GM06990 (cell line): ENCODE measurements at regions not wholly inside any gene's neighbourhood (a gene's known extent, or its start where the extent isn't known, plus 50 kb on each side); places are given as distances from the start of the nearest gene placed in this dataset.

Experiments used
- DNase-seq: peaks from one replicate; pipeline ENCODE4 v3.0.0-alpha.2; 2011; ENCODE audit not compliant: insufficient read length; ENCODE audit errors: extremely low read depth
- H3K27me3 ChIP-seq: replicated peaks from 2 replicates; pipeline ENCODE4 v1.6.0; 2011; ENCODE audit warnings: low read length; ENCODE audit not compliant: control insufficient read depth, insufficient read depth
- H3K36me3 ChIP-seq: 2 replicates; pipeline ENCODE4 v1.5.1; 2011; ENCODE audit warnings: low read length; ENCODE audit not compliant: control insufficient read depth, insufficient read depth
- H3K4me3 ChIP-seq: replicated peaks from 2 replicates; pipeline ENCODE4 v1.5.1; 2011; ENCODE audit warnings: low read depth, mild to moderate bottlenecking, control low read depth, low read length
- CTCF ChIP-seq: IDR thresholded peaks from 2 replicates; pipeline ENCODE4 v1.5.1; 2011; ENCODE audit warnings: low read length, control low read depth, mild to moderate bottlenecking, inconsistent platforms; ENCODE audit not compliant: insufficient read depth, poor library complexity, severe bottlenecking

GRCh38 chr11:26859416-26859815 is 134.5 kb upstream of the FIBIN start:
- TF ChIP-seq CTCF, result no peak
- Histone ChIP-seq H3K27me3 (no peaks in the 10 kb centered on the region), H3K4me3 (no peak overlapping the region), H3K36me3 (no peaks in the 10 kb centered on the region)
- DNase-seq, result no peak

GRCh38 chr11:26860091-26860780 is 133.7 kb upstream of the FIBIN start:
- no peaks in the 10 kb centered on the region for H3K27me3 ChIP-seq

GRCh38 chr11:26860895-26861294 is 133.0 kb upstream of the FIBIN start:
- TF ChIP-seq CTCF, result no peak
- Histone ChIP-seq H3K4me3 (no peak overlapping the region), H3K27me3 (no peaks in the 10 kb centered on the region), H3K36me3 (no peaks in the 10 kb centered on the region)
- no peak for DNase-seq

More at GRCh38 chr11:26860091-26860780, 133.7 kb upstream of the FIBIN start:
- DNase-seq, result no peak
- Histone ChIP-seq H3K4me3 (no peak overlapping the region), H3K36me3 (no peaks in the 10 kb centered on the region)
- TF ChIP-seq CTCF, result no peak

- Histone ChIP-seq H3K27me3 (no peaks in the 10 kb centered on the region), H3K4me3 (no peak overlapping the region), H3K36me3 (no peaks in the 10 kb centered on the region)
- DNase-seq, result no peak
- no peak for TF ChIP-seq CTCF
Measured at GRCh38 chr11:26862801-26863200, 131.1 kb upstream of the FIBIN start.

- Histone ChIP-seq H3K27me3 (no peaks in the 10 kb centered on the region), H3K36me3 (no peaks in the 10 kb centered on the region), H3K4me3 (no peak overlapping the region)
- TF ChIP-seq CTCF, result no peak
- DNase-seq, result no peak
Measured at GRCh38 chr11:26865703-26866102, 128.2 kb upstream of the FIBIN start.

GRCh38 chr11:26867286-26867685 is 126.6 kb upstream of the FIBIN start:
- no peak for DNase-seq
- H3K4me3 ChIP-seq, result no peak overlapping the region
- no peak for TF ChIP-seq CTCF
- no peaks in the 10 kb centered on the region for H3K36me3 ChIP-seq
- no peaks in the 10 kb centered on the region for H3K27me3 ChIP-seq
